GM21390 (cell line): ENCODE measurements at regions not wholly inside any gene's neighbourhood (a gene's known extent, or its start where the extent isn't known, plus 50 kb on each side); places are given as distances from the start of the nearest gene placed in this dataset.

ENCODE experiments used
- ATAC-seq: cut with Tn5 transposase; IDR thresholded peaks from one replicate; pipeline ENCODE4 v1.9.1; 2021; ENCODE audit not compliant: unreplicated experiment

DNA sequence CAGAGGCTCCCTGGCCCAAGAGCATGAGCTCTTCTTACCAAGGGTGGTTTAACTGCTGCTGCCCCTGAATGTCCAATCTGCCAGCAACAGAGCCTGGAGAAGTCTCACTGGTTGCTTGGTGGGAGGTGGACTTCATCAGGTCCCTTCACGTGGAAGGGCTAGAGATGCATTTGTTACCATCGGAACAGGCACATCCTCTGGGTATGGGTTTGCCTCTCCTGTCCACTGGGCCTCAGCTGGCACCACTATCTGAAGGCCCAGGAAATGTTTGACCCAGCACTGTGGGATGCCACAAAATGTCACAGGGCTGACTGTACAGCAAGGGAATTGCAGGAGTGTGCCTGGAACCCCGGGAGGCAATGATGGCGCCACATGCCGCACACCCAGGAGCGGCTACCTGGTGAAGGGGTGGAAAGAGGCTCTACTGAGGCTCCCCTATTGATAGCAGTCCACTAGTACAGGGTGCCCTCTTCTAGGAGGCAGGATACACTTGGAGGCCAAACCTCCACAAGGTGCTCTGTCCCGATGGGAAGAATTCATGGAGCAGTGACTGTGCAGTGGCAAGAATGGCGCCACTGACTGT is 603.1 kb upstream of the MGMT start:
- ATAC-seq = no peak

DNA sequence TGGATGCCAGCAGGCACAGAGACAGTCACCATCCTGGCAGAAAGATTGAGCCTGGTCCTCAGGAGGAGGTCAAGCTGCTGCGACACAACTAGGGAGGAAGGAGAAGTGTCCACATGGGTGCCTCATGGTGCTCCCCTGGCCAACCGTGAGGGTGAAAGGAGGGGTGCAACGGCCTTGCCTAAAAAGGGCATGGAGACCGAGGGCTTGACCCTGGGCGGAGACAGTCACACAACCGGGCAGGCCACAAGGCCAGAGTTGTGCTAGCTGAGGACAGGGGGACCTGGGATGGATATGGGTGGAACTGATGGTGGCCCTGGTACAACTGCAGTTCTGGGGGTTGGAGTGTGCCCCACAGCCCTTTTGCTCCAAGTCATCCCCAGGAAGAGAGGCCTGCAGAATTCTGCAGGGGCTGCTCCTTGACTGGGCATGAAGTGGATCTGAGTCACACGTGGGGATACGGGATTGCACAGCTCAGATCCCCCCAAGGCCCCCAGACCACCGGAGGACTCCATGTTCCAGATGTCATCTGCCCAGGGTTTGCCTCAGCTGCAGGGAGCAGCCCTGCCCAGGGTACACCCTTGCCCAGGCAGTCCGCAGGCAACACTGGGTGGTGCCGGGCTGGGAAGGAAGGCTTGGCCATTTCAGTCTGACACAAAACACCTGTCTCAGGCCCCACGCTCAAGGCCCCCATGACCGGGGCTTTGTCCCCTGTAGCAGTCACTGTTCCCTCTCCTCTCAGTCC is 602.3 kb upstream of the MGMT start:
- ATAC-seq = no peak

DNA sequence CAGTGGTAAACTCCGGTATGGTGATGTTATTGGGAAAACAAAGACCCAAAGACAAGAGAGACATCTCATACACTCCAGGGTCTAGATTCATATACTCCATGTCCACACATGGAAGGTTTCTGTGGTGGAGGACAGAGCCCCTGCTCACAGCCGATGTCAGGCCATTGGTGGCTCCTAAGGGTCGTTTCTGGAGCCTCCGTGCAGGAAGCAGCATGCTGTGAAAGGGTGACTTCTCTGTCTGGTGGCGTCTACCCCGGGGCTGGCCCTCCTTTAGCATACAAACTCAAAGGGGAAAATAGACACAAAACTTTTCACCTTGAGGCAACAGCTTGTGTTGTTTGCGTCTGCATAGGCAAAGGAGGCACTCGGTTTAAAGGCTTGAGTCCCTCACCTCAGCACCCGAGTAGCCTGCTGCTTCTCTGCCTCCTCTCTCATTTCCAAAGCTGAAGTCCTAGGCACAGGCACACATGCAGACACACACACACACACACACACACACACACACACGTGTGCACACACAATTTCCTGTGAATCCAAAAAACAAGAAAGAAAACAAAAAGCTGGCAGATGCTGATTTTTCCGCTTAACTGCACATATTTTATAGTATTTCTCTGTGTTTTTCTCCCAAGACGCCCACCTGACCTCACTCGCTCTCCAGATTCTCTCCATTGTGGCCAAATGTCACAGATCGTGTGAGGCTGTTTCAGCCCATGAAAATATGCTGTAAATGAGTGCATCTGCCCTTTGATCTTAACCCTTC is 601.4 kb upstream of the MGMT start:
- no peak for ATAC-seq

DNA sequence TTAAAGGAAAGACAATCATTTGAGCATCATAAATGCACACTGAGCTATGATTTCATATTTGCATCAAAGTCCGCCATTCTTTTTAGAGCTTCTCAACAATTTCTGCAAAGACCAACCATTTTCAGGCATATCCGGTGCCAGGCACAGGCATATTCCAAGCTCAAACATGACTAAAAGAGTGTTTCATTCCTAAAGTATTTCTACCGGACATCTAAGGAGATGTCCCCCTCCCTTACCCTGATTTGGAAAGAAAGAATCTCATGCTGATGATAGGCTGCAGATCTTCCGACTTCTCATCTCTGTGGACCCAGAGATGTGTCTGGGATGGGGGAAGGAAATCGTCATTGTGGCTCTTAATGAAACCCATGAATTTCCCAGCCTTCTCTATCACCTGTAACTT is 600.5 kb upstream of the MGMT start:
- no peak for ATAC-seq

DNA sequence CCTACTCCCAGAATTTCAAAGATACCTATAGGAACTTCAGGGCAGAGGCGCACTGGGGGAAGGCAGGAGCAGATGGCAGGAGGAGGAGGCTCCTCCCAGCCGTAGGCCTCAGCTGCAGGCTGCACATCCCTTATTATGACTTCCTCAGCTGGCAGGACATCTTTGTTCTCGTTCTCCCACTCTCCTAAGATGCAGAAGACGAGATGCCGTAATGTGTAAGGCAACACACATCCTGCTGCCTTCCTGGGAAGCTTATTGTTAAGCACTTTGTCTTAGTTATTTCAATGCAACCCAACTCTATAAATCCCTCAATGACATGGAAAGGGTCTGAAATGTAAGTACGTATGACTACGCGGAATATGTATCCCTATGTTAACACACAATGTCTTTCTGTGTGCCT is 599.8 kb upstream of the MGMT start:
- ATAC-seq = no peak

DNA sequence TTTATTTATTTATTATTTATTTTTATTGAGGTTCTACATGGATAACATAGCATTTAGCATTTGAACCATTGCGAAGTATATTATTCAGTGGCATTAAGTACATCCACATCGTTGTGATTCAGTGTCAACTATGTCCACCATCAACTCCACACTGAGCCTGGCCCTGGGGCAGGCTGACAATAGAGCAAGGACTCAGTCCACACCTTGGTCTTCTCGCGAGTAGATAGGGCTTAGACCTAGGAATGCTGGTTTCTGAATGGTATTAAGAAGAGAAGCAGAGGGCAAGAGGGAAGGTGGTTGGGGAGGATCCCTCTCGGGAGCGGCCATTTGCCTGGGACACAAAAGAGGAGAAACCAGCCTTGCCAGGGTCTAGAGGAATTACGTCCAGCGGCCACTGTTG is 599.2 kb upstream of the MGMT start:
- no peak for ATAC-seq

DNA sequence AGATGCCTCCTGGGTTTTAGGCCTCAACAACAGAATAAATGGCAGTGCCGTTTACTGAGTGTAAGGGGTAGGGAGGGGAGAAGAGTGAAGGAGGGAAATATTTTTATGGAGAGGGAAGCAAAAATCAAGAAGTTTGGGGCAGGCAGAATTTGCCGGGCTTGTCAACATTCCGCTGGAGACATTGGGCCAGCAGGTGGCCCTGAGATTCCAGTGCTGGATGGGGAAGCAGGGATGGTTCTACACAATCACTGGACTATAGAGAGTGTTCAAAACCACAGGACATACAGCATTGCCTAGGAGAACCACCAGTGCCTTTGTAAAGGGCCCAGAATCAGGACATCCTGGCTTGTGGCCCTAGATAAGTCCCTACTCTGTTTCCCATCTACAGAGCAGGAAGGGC is 598.6 kb upstream of the MGMT start:
- ATAC-seq = no peak

DNA sequence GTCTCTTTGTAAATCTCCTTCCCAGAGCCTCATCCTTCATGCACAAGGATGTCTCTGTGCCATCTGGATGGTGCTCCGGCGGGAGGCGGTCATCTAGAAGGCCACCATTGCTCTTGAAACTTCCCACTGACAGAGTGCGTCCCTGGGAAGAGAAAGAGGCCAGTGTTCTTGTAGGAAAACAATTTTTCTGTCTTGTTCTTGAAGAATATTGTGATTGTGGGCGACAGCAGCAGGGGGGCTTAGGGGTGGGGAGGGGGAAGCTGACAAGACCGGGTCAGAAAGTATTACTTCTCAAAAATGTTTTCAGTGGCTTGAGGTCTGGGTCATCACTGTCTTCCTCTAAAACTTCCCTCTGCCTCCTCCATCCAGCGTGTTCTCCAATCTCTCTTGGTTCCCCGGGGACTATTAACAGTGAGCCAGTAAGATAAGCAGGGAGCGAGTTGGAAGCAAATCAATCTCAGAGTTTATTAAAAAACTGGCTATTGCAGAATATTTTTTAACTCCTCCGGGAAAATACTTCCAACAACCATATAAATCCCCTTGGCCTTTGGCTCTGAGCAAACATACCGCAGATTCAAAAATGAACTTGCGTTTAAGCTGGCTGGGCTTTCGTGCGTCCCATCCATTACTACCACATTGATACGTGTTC is 597.8 kb upstream of the MGMT start:
- ATAC-seq = no peak

DNA sequence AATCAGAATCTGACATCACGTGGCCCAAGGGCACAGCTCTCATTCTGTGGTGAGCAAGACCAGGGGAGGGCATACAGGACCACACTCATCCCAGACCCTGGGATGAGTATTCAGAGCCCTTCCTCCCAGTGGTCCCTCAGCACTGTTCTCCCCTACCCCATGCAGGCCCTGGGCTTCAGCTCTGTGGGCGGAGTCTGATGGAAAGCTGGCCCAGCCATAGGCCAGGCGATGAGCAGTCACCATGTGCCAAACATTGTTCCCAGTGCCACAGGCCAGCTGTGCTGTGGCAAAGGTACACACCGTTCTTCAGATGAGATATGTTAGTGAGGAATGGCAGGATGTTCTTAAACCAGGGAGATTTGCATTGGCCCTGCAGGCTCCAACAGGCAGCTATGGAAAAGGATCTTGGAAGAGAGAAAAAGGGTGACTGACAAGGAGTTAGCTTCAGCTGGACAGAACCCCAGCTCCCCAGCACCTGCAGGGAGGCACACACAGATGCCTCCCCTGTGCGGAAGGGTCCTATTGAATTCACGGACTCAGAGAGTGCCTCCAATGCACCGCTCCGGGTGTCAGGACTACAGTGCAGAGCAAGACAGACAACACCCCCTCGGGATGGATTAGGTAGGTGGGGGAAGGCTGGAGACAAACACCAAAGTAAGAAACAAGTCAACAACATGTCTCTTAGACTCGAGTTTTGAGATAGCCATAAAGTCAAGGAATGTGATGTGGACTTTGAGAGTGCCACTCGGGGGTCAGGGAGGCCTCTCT is 596.0 kb upstream of the MGMT start:
- ATAC-seq = no peak

DNA sequence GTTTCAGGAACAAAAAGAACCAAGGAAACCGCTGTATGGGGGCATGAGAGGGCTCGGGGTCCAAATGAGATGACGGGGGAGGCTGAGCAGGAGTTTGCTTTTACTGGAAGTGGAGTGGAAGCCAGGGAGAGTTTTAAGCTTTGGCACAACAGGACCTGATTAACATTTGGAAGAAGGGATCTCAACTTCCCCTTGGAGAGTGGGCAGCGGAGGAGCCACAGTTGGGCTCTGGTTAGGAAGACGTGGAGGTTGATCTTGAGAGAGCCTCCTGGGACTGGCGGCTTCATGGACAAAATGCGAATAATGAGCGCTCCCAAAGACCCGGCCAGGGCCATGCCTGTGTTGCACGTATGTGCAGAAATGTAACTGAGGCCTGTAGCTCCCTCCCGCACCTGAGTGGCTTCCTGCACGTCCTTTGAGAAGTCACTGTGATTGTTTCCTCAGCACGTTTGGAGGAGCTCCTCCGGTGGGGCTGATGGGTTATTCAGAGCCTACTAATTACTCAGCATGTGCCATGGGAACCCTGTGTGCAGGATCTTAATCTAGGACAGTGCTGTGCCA is 595.3 kb upstream of the MGMT start:
- no peak for ATAC-seq

DNA sequence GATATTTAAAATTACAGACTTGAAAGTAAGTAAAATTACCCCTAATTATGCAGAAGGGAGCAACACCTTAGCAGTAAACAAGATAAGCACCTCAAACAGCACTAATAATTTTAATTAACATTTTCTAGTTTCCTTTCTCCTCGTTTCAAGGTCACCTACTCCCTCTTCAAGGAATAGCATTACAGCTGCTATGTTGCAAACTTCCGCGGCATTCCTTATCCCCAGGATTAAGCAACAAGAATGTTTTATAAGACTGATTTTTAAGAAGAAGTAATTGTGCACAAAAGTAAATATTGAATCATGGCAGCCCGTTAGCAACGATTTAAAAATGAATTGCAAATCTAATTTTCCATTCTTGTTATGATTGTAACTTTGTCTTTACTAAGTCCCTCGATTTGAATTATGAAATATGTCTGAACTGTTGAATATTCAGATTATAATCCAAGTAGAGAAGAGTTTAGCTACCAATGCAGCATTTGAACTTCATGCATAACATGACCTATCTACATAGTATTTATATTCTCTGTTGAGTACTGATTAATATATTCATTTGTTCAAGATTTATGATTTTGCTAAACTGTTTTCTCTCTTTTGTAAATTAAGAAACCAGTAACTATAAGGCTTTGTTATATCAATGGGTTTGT is 593.5 kb upstream of the MGMT start:
- ATAC-seq = no peak

DNA sequence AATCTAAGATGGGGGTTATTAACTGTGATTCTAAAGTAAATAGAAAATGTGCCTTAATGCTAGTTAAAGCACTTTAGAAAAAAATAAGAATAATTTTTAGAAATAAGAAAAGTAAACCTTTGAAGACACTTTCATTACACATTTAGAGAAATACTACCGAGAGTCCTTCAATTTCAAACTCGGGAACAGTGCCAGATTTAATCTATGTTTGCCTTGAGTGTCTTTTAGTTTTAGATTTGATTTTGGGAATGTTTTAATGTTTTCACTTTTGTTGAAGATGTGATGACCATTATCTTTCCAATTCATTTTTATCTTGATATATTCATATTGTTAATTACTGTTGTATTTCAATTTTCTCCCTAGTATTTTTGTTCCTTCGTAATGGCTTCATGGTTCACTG is 592.7 kb upstream of the MGMT start:
- ATAC-seq = no peak

DNA sequence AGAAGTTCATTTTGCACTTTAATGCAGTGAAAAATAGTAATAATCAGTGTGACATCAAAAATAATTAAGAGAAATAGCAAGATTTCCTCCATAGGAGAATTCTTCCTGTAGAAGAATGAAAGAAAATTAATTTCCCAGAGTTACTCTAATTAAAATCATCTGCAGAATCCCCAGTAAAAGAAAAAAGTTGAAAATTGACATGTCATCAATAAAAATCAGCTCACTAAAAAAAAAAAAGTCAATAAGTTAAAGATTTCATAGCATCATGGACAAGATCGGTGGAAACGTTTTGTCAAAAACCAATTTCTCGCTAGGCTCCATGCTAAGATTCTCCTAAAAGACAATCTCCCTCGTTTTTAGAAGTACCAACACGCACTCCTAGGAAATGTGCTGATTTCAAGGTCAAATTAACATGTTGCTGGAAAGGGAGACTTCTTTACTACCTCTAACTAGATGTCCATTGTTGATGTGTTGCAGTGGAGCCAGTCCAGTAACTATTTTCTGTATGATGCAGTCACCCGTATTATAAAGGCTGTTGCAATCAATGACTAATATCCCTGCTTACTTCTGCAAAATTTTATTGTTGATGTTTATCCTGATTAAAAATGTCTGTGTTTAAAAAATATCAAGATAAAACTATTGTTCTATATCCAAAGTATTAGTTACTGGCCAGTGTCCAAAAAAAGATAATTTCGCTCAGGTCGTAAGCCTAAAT is 591.9 kb upstream of the MGMT start:
- ATAC-seq = no peak

DNA sequence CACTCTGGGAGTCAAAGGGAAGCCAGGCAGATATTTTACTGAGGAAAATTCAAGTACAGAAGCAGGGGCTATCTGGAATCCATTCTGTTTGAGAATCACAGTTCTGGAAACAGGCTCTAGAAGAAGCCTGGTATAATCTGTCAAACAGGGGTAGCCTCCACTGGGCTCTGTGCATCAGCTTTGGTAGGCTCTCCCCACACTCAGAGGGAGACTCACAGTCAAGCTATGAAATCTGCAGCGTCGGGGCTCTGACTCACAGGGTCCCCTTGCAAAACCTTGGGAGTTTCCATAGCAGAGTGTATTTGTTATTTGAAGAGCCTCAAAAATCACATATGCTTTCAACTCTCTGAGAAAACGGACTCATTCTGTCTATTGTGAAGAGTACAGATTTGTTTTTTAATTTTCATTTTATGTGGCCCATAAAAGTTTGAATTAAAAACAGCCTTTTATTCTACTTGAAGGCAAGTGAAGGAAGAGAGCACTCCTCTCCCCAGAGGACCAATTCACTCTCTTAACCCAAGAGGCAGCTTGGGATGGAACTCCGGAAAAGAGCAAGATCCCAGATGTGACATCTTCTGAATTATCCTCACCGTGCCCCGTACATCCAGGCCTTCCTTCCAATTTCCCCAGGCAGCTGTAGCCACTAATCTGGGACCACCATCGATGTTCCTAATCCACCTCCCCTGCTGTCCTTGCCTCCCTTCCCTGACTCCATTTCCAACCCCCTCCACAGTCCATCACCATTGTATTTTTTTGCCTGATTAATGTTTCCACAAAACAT is 590.9 kb upstream of the MGMT start:
- no peak for ATAC-seq

DNA sequence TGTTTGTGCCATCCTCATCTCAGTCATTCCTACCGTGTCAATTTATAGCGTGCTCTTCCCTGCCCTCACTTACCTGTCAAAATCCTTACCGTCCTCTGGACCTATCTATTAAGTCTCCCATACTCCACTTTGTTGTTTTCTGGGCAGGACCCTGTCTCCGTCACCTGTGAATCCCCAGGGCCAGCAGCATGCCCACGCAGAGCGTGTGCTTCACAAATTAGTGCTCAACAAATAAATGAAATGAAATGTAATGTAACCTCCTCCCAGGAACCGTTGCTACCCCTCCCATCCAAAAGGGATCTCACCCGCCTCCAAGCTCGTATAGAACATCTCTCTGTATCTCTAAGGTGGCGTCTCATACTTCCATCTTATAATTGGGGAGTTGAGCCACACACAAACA is 589.9 kb upstream of the MGMT start:
- no peak for ATAC-seq

DNA sequence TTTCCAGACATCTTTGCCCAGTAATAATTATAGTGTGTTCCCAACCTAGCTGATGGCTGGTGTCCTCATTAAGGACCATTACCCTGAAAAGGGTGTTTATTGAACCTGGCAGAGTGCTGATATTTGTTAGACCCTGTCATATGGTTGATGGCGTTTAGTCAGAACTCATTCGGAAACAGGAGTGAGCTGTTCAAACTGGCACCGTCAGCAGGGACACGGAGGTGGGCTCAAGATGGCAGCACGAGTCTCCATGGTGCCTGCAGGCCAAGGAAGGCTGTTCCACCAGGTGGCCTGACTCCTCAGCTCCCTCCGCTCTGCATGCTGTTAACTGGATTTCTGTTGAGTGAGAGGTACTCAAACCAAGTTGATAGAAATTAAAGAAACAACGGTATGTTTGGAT is 589.1 kb upstream of the MGMT start:
- no peak for ATAC-seq

DNA sequence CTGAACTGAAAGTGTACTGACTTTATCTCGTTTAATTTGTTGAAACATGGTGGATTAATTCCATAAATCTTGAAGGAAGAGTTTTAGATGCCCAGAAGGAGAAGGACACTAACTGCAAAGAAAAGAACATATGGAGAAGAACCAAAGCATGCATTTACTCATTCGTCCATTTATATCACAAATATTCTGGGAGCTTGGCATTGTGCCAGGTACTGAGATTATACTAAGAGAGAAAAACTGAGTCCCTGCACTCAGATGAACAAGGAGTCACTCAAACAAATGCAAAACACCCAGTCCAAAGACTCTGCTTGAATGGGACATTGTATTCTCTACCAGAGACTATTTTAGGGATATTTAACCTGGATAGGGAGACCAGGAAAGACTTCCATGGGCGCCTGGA is 588.0 kb upstream of the MGMT start:
- ATAC-seq = no peak

DNA sequence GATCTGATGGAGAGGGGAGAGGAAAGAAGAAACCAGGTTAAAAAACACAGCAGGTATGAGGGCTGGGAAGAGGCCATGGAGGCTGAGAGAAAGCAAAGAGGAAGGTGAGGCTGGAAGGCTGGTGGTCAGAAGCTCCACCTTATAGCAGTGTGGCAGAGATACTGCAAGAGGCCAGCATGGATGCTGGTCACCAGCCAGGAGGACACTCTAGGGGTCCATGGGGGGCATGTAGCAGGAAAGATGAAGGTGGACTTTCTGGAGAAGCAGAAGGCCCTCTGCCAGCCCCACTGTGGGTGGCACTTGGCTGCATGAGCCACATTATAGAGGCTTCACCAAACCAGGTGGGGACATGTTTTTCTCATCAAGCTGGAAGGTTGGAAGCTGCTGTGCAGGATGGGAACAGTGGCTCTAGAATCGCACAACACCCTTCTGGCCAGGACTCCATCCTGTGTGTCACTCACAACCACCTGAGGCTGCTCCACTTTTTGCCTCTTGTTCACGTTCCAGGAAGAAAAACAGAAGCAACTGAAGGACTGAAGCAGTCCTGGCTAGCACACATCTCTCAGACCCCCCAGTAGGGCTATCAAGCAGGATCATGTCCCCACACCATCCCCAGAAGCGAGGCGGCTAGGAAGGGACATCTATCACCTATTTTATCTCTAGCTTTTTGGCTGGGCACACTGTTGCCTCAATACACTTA is 587.5 kb upstream of the MGMT start:
- no peak for ATAC-seq
